NCI-H446 (cell line): ENCODE measurements at regions not wholly inside any gene's neighbourhood (a gene's known extent, or its start where the extent isn't known, plus 50 kb on each side); places are given as distances from the start of the nearest gene placed in this dataset.

Source experiments
- DNase-seq, 2 experiments: peaks; one replicate each; lab custom pipeline; 2025; lab: John Stamatoyannopoulos, UW

DNA sequence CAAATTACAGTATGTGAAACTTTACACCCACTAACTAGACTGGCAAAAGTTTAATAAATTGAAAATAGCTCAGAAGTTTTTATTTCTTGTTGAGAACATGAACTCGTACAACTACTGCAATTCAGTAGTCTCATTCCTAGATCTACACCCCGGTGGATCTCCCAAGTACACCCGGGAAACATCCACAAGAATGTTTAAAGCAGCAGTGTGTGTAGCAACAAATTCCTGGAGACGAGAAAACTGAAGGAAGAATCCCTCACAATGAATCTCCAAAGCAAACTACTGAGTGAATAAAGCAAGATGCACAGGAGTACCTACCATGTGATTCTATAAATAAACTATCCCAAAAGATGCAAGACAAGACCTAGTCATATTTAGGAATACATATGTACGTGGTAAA is 954.0 kb upstream of the MAP3K7 start:
- DNase-seq = no peak

GRCh38 chr6:91539456-91539855 is 952.6 kb upstream of the MAP3K7 start:
- DNase-seq = peak in 1 of 2 experiments; percentile 58

DNA sequence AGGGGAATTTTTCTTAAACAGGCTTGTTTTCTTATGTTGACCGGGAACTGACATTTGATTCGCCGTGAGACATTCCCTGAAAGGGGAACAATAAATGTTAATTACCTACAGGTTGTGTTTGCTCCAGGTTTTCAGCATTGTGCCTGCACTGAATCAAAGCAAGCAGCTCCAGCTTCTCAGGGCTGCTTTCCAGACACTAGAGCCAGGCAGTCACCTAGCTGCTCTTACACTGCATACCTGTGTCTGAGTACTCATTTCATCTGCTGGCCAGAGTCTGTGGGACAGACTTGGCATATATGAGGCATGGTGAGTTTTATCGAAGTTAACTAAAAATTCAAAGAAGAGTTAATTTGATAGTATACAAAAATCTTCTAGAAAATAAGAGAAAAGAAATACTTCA is 951.8 kb upstream of the MAP3K7 start:
- DNase-seq = no peak

DNA sequence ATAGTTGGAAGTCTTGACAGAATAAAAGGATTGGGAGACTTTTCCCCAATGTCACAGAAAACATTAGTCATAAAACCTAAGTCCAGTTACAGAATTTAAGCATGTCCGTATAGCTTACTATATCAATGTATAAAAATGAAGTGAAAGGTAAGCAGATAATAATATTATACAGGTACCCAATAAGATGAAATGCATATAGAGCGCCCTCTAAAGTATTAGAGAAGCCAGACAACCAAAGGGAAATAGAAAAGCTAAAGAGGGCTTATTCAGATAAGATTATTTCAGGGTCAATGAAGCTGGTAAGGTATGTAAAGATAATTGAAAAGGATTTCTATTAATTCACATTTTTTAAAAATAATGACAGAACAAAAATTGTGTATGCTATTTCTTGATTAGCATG is 947.7 kb upstream of the MAP3K7 start:
- DNase-seq = no peak

- DNase-seq = no peak
Observed at GRCh38 chr6:91523511-91523910, 936.6 kb upstream of the MAP3K7 start.

- DNase-seq = no peak
Observed at GRCh38 chr6:91521999-91522398, 935.1 kb upstream of the MAP3K7 start.

DNA sequence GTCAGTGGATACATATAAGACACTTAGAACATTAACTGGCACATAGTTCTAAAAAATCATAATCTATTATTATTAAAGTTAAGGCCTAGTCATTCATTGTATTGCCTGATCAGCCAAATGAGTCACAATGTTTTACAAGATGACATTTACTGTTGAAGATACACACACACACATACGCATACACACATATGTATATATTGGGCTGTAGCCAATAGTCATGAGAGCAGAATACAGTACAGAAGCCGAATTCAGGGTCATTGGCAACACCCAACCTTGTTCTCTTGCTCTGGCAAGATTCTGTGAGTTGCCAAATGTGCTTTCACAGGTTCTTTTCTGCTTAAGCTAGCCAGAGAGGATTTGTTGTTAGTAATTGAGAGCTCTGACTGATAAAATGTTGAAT is 922.8 kb upstream of the MAP3K7 start:
- peak in 1 of 2 experiments; percentile 1 for DNase-seq

DNA sequence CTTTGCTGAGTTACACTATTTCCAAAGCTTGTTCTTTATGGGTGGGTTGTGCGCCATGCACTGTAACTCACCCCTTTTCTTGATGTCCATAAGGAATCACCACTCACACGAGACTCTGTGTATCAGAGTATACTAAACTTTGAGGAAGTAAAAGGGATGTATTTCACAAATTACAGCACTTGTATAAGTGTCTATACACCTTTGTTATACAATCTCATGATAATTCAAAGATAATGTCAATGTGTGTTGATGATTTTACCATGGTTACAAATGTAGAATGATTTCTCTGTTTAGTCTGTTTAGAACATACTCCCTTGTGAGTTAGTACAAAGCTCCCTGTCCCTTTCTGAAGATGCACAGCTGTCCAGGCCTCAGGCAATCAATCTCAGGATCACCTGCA is 922.2 kb upstream of the MAP3K7 start:
- DNase-seq = no peak

DNA sequence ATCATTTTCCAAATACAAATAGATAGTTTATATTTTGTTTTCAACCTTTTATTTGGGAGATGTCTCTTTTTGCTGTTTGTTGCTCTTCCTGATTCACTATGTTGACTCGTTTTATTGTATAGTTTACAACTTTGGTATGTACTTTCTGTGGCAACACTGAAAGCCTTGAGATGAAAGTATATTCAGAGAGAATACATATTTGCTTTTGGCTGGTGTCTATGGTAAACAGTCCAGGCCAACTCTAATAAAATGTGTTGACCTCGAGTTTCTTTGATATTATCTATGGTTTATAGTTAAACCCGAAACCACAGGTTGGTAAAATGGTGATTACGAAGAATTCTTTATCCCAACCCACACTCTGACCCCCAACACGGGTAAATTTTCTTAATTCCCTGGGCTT is 919.6 kb upstream of the MAP3K7 start:
- DNase-seq = no peak

GRCh38 chr6:91505199-91505598 is 918.3 kb upstream of the MAP3K7 start:
- no peak for DNase-seq

DNA sequence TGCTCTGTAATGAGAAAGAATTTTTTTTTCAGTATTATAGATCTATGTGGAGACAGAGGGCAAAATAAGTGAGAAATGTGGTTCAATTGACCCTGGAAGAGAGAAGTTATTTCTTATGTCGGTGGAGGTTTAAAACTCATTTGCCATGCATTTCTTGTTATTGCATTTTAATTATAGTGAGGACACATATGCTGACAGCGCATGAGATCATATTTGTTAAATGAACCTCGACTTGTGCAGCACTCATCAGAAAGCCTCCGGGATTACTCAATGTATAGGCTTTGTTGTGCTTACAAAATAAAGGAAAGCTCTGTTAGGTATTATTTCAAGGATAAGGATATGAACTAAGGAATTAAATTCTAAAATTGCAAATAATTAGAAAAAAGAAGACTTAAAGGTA is 915.1 kb upstream of the MAP3K7 start:
- no peak for DNase-seq

DNA sequence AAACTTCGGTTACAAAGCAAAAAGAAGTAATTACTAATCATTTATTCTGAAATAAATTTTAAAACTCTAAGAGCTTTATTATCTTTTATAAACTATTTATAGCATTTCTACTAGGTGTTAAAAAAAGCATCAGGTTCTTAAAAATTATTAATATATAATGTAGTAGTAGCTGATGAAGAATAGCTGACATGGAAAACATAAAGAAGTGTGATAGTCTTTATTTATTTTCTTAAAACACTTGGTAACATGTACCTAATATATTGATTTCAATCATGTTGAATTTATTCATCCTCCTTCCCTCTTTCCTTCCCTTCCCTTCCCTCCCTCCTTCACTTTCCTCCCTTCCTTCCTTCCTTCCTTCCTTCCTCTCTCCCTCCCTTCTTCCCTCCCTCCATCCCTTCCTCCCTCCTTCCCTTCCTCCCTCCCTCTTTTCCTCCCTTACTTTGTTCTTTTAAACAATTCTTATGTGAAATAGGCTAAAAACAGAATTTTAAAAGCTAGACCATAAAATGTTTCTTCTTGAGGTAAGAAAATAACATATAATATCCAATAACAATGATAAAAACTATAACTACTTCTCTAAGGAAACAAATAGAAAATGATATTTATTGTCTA is 913.9 kb upstream of the MAP3K7 start:
- no peak for DNase-seq

DNA sequence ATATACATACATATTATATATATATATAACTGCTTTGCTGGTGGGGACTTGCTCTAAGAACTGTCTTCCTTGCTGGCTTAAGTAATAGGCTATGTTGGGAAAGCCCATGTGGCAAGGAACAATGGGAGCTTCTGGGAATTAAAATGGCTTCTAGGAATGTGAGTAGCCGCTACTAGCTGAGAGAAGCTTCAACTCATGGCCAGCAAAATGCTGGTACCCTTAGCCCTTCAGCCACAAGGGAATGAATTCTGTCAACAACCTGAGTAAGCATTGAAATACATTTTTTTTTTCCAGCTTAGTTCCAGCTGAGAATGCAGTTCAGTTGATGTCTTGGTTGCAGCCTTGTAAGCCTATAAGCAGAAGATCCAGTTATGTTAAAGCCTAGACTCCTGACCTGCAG is 911.7 kb upstream of the MAP3K7 start:
- DNase-seq = no peak

- no peak for DNase-seq
Observed at GRCh38 chr6:91497770-91498169, 910.9 kb upstream of the MAP3K7 start.

DNA sequence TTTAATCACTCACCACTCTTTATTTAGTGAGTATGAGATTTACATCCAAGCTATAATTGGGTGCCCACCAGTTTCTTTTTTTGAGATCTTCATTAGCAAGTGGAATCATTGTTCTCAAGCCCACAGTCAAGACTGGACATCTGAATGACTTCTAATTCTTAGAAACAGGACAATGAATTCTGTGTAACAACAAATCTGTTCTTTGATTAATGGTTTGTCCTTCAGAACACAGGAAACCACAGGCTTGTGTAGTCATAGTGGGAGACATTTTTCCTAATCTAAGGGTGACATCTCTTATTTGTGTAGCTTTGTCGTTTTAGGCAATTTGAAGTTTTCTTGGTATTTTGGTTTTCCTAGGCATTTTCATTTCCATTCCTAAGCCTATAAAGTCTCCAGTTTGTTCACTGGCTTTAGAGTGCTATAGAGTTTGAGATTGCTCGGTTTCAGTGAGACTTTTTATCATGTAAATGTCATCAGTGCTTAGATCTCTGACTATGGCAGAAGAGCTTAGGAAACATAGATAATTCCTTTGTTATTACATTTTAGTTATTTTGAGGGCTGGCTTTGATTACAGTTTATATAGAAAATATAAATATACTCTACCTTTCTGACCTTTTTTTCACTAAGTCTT is 903.9 kb upstream of the MAP3K7 start:
- no peak for DNase-seq

DNA sequence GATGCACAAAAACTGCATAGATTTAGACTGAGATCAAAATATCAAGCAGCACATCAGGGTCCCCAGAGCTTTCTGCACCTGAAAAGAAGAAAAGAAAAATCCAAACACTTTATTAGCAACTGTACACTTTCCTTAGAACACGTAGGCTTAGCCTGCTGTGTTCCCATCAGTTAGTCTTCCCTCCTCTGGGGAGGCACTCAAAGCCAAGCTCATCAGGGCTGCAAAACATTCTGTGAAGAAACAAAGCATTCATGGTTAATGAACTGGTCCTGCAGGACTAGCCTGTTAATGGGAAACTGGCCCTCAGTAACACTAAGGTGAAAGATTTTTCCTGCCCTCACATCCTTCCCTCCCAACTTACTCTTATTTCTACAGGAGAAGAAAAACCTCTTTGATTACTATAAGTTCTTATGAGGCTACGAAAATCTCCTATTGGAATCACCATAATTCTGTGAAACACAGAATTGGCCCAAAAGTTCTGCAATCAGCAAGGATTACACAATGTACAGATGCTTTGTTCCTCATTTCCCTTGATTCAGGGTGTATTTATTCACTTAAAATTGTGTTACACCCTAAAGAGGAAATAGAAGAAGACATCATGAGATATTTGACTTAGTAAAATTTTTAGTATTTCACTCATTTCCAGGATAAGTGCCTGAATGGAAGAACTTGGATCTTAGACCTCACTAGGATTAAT is 901.0 kb upstream of the MAP3K7 start:
- no peak for DNase-seq

GRCh38 chr6:91486200-91486599 is 899.3 kb upstream of the MAP3K7 start:
- DNase-seq = no peak

DNA sequence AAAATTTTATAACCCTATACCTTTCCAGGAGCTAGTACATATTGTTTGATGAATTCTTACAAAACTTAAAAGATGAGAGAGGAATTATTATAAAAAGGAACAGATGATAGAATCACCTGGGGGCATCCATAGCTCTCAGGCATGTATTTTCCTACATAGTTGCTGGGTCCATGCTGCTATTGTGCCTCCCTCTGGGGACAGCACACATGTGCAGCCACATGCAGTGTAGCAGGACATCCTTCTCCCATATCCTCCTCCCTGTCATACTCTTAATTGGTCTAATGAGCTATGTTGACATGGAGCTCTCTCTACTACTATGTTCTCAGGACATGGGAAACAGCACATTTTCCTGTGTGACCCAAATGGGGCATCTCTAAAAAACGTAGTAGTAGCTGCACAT is 898.2 kb upstream of the MAP3K7 start:
- DNase-seq = no peak

GRCh38 chr6:91483415-91484105 is 896.7 kb upstream of the MAP3K7 start:
- DNase-seq = no peak

GRCh38 chr6:91482498-91482897 is 895.6 kb upstream of the MAP3K7 start:
- no peak for DNase-seq

DNA sequence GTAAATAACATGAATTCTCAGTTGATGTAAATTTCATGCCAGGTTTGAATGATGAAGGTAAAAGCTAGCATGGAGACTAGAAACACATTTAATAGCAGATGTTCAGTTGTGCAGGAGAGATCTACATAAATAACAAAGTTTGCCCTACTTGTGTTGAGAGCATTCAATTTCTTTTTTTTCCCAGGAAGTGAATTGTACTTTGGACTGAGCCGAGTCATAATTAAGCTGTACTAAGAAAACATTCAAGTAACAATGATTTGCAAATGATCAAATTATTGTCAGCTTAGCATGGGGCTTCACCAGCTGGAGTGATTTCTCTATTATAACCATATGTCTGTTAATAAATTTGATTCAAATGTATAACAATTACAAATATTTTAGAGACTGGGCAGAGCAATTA is 893.5 kb upstream of the MAP3K7 start:
- DNase-seq = no peak

- DNase-seq = no peak
Observed at GRCh38 chr6:91477688-91478087, 890.8 kb upstream of the MAP3K7 start.

GRCh38 chr6:91476000-91476399 is 889.1 kb upstream of the MAP3K7 start:
- DNase-seq = peak; percentile 66 to 85
